ENCODE measurements at regions not wholly inside any gene's neighbourhood (a gene's known extent, or its start where the extent isn't known, plus 50 kb on each side); places are given as distances from the start of the nearest gene placed in this dataset.

- no peaks in the 10 kb centered on the region for H4K20me1 ChIP-seq (ENCODE audit: control insufficient read depth, extremely low read depth, insufficient read depth, low read length)
- FAIRE-seq (no peak), DNase-seq (ENCODE audit: low read depth, low spot score) (no peak)
- no peaks in the 10 kb centered on the region for H3K27me3 ChIP-seq (ENCODE audit: control insufficient read depth, extremely low read depth, insufficient read depth, low read length)
- no peak overlapping the region for H3K4me3 ChIP-seq (ENCODE audit: control insufficient read depth in 2 of 3, extremely low read depth in 1 of 3, insufficient read depth in 2 of 3, low read depth in 1 of 3, low read length in 3 of 3)
- no peak overlapping the region for H3K27ac ChIP-seq (ENCODE audit: control insufficient read depth, insufficient read depth, low read length)
- no peaks in the 10 kb centered on the region for H3K79me2 ChIP-seq (ENCODE audit: control insufficient read depth, insufficient read depth, low read length)
- H2AFZ ChIP-seq (ENCODE audit: control insufficient read depth, low read length): no peak overlapping the region
- no peaks in the 10 kb centered on the region for H3K9me1 ChIP-seq (ENCODE audit: control insufficient read depth, extremely low read depth, insufficient read depth, low read length)
- H3K36me3 ChIP-seq (ENCODE audit: control insufficient read depth in 2 of 2, extremely low read depth in 1 of 2, insufficient read depth in 2 of 2, low read length in 2 of 2): no peaks in the 10 kb centered on the region
- H3K4me1 ChIP-seq (ENCODE audit: control insufficient read depth, extremely low read depth, insufficient read depth, low read length): no peaks in the 10 kb centered on the region
- no peak for TF ChIP-seq EZH2 (IDR thresholded peaks at IDR 0.05; ENCODE audit: low read length)
- no peak overlapping the region for H3K9ac ChIP-seq (ENCODE audit: control insufficient read depth, extremely low read depth, insufficient read depth, low read length)
- H3K9me3 ChIP-seq (ENCODE audit: control insufficient read depth, low read depth, low read length): no peaks in the 10 kb centered on the region
- no peak overlapping the region for H3K4me2 ChIP-seq (ENCODE audit: control insufficient read depth, extremely low read depth, insufficient read depth, low read depth, low read length)
- dilution Hi-C loops (cut with MboI; ENCODE audit: extremely low pct_ligation_motif_present, low sequenced_read_pairs): no loop called here
Observed at GRCh38 chr1:29758781-29759499, 522.6 kb downstream of the PTPRU start.

GRCh38 chr1:29757866-29758780 lies 521.8 kb downstream of the PTPRU start:
- no peak overlapping the region for H3K27ac ChIP-seq (ENCODE audit: control insufficient read depth, insufficient read depth, low read length)
- H3K9me1 ChIP-seq (ENCODE audit: control insufficient read depth, extremely low read depth, insufficient read depth, low read length): no peaks in the 10 kb centered on the region
- DNase-seq (ENCODE audit: low read depth, low spot score) (no peak), FAIRE-seq (no peak)
- no peaks in the 10 kb centered on the region for H4K20me1 ChIP-seq (ENCODE audit: control insufficient read depth, extremely low read depth, insufficient read depth, low read length)
- no peak overlapping the region for H3K9ac ChIP-seq (ENCODE audit: control insufficient read depth, extremely low read depth, insufficient read depth, low read length)
- TF ChIP-seq EZH2 (IDR thresholded peaks at IDR 0.05; ENCODE audit: low read length) (no peak), CTCF (optimal IDR thresholded peaks at IDR 0.05 in 1 of 3, IDR thresholded peaks at IDR 0.05 in 1 of 3, conservative IDR thresholded peaks at IDR 0.05 in 1 of 3; ENCODE audit: extremely low read depth in 1 of 3, insufficient read depth in 2 of 3, low read length in 3 of 3) (no peak)
- dilution Hi-C loops (cut with MboI; ENCODE audit: extremely low pct_ligation_motif_present, low sequenced_read_pairs): no loop called here
- no peaks in the 10 kb centered on the region for H3K27me3 ChIP-seq (ENCODE audit: control insufficient read depth, extremely low read depth, insufficient read depth, low read length)
- no peaks in the 10 kb centered on the region for H3K4me1 ChIP-seq (ENCODE audit: control insufficient read depth, extremely low read depth, insufficient read depth, low read length)
- no peak overlapping the region for H2AFZ ChIP-seq (ENCODE audit: control insufficient read depth, low read length)
- H3K9me3 ChIP-seq (ENCODE audit: control insufficient read depth, low read depth, low read length): no peaks in the 10 kb centered on the region
- no peak overlapping the region for H3K4me3 ChIP-seq (ENCODE audit: control insufficient read depth in 2 of 3, extremely low read depth in 1 of 3, insufficient read depth in 2 of 3, low read depth in 1 of 3, low read length in 3 of 3)
- no peaks in the 10 kb centered on the region for H3K79me2 ChIP-seq (ENCODE audit: control insufficient read depth, insufficient read depth, low read length)
- no peaks in the 10 kb centered on the region for H3K36me3 ChIP-seq (ENCODE audit: control insufficient read depth in 2 of 2, extremely low read depth in 1 of 2, insufficient read depth in 2 of 2, low read length in 2 of 2)
- H3K4me2 ChIP-seq (ENCODE audit: control insufficient read depth, extremely low read depth, insufficient read depth, low read depth, low read length): no peak overlapping the region

Measured in keratinocyte (primary cell).